ENCODE measurements at regions not wholly inside any gene's neighbourhood (a gene's known extent, or its start where the extent isn't known, plus 50 kb on each side); places are given as distances from the start of the nearest gene placed in this dataset.

DNA sequence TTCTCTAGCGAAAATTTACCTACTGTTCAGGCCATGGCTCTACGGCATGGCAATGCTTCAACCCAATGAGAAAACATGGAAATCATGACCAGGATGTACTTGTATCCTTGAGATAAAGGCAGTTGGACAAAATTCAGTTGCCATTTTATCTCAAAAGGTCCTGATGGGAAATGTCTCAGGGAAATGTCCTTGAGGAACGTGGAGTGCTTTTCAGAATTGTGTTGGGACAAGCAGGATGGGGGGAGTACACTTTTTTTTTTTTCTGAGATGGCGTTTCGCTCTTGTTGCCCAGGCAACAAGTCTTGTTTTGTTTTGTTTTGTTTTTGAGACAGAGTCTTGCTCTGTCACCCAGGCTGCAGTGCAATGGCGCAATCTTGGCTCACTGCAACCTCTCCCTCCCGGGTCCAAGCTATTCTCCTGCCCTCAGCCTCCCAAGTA lies 86.8 kb upstream of the EIF5 start:
- TF ChIP-seq EZH2 (IDR thresholded peaks at IDR 0.05) (no peak), POLR2AphosphoS5 (IDR thresholded peaks at IDR 0.05; ENCODE audit: borderline replicate concordance, low read depth, low read length) (no peak), FOXP2 (optimal IDR thresholded peaks at IDR 0.05; ENCODE audit: control extremely low read depth, extremely low read length, insufficient read depth) (no peak)

All from SK-N-MC (cell line).